Adrenal gland (tissue), 5 donors: ENCODE measurements at regions not wholly inside any gene's neighbourhood (a gene's known extent, or its start where the extent isn't known, plus 50 kb on each side); places are given as distances from the start of the nearest gene placed in this dataset.

Experiments used
- POLR2A ChIP-seq, 2 donors: fragments of 450-650 bp; IDR thresholded peaks; one replicate each; pipeline ENCODE4 v1.6.1; 2017; ENCODE audit warnings: antibody characterized with exemption in 2 of 2, mild to moderate bottlenecking in 2 of 2, moderate library complexity in 1 of 2
- TF ChIP-seq, protein P1 (sequence below), 6 experiments: fragments of 450-650 bp in 4 of 6; fragments of 200-600 bp in 2 of 6; sonication (generic) in 1 of 6; IDR thresholded peaks; 1 replicate in 5 of 6; 2 replicates in 1 of 6; pipeline versions ENCODE4 v1.5.1 to v1.8.0; 2016 to 2021; ENCODE audit warnings: antibody characterized with exemption in 6 of 6, mild to moderate bottlenecking in 2 of 6, moderate library complexity in 1 of 6
- donor health status: DM: no; HTN: no; CAD: no.

DNA sequence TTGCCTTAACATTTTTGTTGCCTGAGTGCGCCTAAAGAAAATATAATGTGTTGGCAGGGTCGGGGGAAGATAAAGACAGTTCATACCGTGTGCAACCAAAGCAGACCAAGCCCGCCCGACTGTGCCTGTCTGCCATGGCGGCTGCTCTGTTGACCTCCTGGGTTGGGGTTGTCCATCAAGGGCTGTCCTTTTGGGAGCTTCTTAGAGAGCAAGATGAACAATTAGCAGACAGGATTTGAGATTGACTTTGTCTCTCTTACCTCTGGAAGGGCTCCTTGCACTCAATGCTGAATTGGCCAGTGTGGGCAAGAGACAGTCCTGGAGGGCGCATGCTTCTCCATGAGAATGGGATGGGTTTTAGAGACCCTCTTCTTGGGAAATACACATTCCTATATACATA, 319.6 kb downstream of the GLRX3 start:
- TF ChIP-seq, protein P1, sequence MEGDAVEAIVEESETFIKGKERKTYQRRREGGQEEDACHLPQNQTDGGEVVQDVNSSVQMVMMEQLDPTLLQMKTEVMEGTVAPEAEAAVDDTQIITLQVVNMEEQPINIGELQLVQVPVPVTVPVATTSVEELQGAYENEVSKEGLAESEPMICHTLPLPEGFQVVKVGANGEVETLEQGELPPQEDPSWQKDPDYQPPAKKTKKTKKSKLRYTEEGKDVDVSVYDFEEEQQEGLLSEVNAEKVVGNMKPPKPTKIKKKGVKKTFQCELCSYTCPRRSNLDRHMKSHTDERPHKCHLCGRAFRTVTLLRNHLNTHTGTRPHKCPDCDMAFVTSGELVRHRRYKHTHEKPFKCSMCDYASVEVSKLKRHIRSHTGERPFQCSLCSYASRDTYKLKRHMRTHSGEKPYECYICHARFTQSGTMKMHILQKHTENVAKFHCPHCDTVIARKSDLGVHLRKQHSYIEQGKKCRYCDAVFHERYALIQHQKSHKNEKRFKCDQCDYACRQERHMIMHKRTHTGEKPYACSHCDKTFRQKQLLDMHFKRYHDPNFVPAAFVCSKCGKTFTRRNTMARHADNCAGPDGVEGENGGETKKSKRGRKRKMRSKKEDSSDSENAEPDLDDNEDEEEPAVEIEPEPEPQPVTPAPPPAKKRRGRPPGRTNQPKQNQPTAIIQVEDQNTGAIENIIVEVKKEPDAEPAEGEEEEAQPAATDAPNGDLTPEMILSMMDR (IDR thresholded peaks at IDR 0.05): no peak
- no peak for TF ChIP-seq POLR2A (IDR thresholded peaks at IDR 0.05)
